ENCODE measurements at regions not wholly inside any gene's neighbourhood (a gene's known extent, or its start where the extent isn't known, plus 50 kb on each side); places are given as distances from the start of the nearest gene placed in this dataset.

- no peak for DNase-seq (ENCODE audit: low read depth in 2 of 2)
Measured at GRCh38 chrX:150298841-150299551, 64.1 kb upstream of the MAMLD1 start.

- DNase-seq (ENCODE audit: low read depth in 2 of 2): no peak
Measured at GRCh38 chrX:150299579-150299978, 63.5 kb upstream of the MAMLD1 start.

- no peak for DNase-seq (ENCODE audit: low read depth in 2 of 2)
Measured at GRCh38 chrX:150303386-150304097, 59.6 kb upstream of the MAMLD1 start.

GRCh38 chrX:150306002-150306401 is 57.1 kb upstream of the MAMLD1 start:
- DNase-seq (ENCODE audit: low read depth in 2 of 2): no peak

GRCh38 chrX:150308041-150308440 is 55.1 kb upstream of the MAMLD1 start:
- no peak for DNase-seq (ENCODE audit: low read depth in 2 of 2)

GRCh38 chrX:150308532-150309157 is 54.5 kb upstream of the MAMLD1 start:
- DNase-seq (ENCODE audit: low read depth in 2 of 2): no peak

GRCh38 chrX:150310417-150310816 is 52.7 kb upstream of the MAMLD1 start:
- DNase-seq (ENCODE audit: low read depth in 2 of 2): no peak

GRCh38 chrX:150310881-150311280 is 52.2 kb upstream of the MAMLD1 start:
- DNase-seq (ENCODE audit: low read depth in 2 of 2): no peak

- DNase-seq (ENCODE audit: low read depth in 2 of 2): no peak
Measured at GRCh38 chrX:150312931-150313330, 50.2 kb upstream of the MAMLD1 start.

Measured in stimulated activated CD4-positive, alpha-beta T cell treated with anti-CD3 and anti-CD28 coated beads, Interleukin-4, amount 100 ng/mL, for 48 hours (primary cell).